Endothelial cell of umbilical vein (primary cell): ENCODE measurements at regions not wholly inside any gene's neighbourhood (a gene's known extent, or its start where the extent isn't known, plus 50 kb on each side); places are given as distances from the start of the nearest gene placed in this dataset.

Experiments used
- BruUV-seq: library from RNA; stranded (reverse); fragments of 400-500 nt; replicated peaks from 2 replicates; lab custom pipeline; 2021; lab: Mats Ljungman, UMichigan
- CTCF ChIA-PET: fragments of 300-600, 350-600 bp; sonication (Branson Sonifier 250); formaldehyde crosslinking; loops from one replicate; lab custom pipeline; 2021; ENCODE audit warnings: antibody characterized with exemption, inconsistent platforms; lab: Charles Lee
- POLR2A ChIA-PET: fragments of 300-600, 350-600 bp; sonication (Branson Sonifier 250); formaldehyde crosslinking; loops from one replicate; lab custom pipeline; 2021; ENCODE audit warnings: antibody characterized with exemption, inconsistent platforms; lab: Charles Lee
- DNase-seq: peaks from one replicate; pipeline ENCODE4 v3.0.0-alpha.2; 2011; ENCODE audit warnings: low read depth, low spot score
- FAIRE-seq: peaks from 2 replicates; lab custom pipeline; 2011; peaks lifted over from hg19 to GRCh38; lab: Jason Lieb, UNC
- H2AFZ ChIP-seq: 2 replicates; pipeline ENCODE4 v1.6.0; 2012; ENCODE audit warnings: low read depth, low read length, control low read depth, inconsistent platforms
- H3K27ac ChIP-seq: 2 replicates; pipeline ENCODE4 v1.5.1; 2011; ENCODE audit warnings: low read depth, mild to moderate bottlenecking, control low read depth, low read length, moderate library complexity; ENCODE audit not compliant: insufficient read depth
- H3K27me3 ChIP-seq, 2 experiments: 2 replicates each; pipeline versions ENCODE4 v1.6.0 to v1.6.1; 2011; ENCODE audit warnings: low read length in 2 of 2, mixed read lengths in 1 of 2; ENCODE audit not compliant: control insufficient read depth in 2 of 2, insufficient read depth in 2 of 2
- H3K36me3 ChIP-seq, 2 experiments: 2 replicates in 1 of 2; 3 replicates in 1 of 2; pipeline ENCODE4 v1.5.1; 2011; ENCODE audit warnings: low read length in 2 of 2, mild to moderate bottlenecking in 1 of 2, moderate library complexity in 1 of 2; ENCODE audit not compliant: control insufficient read depth in 2 of 2, insufficient read depth in 2 of 2; ENCODE audit errors: extremely low read depth in 1 of 2
- H3K4me1 ChIP-seq: 3 replicates; pipeline ENCODE4 v1.5.1; 2011; ENCODE audit warnings: mild to moderate bottlenecking, low read length; ENCODE audit not compliant: control insufficient read depth, insufficient read depth; ENCODE audit errors: extremely low read depth
- H3K4me2 ChIP-seq: 2 replicates; pipeline ENCODE4 v1.6.1; 2011; ENCODE audit warnings: low read length, control low read depth, mixed read lengths; ENCODE audit not compliant: insufficient read depth
- H3K4me3 ChIP-seq, 3 experiments: fragments of 200-600 bp in 1 of 3; sonication (generic), shearing (Covaris generic) in 1 of 3; replicated peaks in 1 of 3; 2 replicates each; pipeline ENCODE4 v1.5.1; 2011 to 2016; ENCODE audit warnings: control low read depth in 3 of 3, low read length in 3 of 3, mild to moderate bottlenecking in 2 of 3, inconsistent platforms in 1 of 3, low read depth in 1 of 3, moderate library complexity in 1 of 3; ENCODE audit not compliant: insufficient read depth in 1 of 3
- H3K79me2 ChIP-seq: 2 replicates; pipeline ENCODE4 v1.6.0; 2012; ENCODE audit warnings: low read length, inconsistent platforms; ENCODE audit not compliant: control insufficient read depth, insufficient read depth
- H3K9ac ChIP-seq: replicated peaks from 2 replicates; pipeline ENCODE3; 2011; ENCODE audit warnings: low read length, control low read depth; ENCODE audit not compliant: insufficient read depth; ENCODE audit errors: extremely low read depth
- H3K9me1 ChIP-seq: replicated peaks from 3 replicates; pipeline ENCODE4 v1.6.0; 2011; ENCODE audit warnings: mild to moderate bottlenecking, low read length; ENCODE audit not compliant: control insufficient read depth, insufficient read depth; ENCODE audit errors: extremely low read depth
- H3K9me3 ChIP-seq: replicated peaks from 2 replicates; pipeline ENCODE4 v1.5.1; 2012; ENCODE audit warnings: low read length, inconsistent platforms; ENCODE audit not compliant: control insufficient read depth, insufficient read depth
- H4K20me1 ChIP-seq: replicated peaks from 2 replicates; pipeline ENCODE3; 2011; ENCODE audit warnings: mild to moderate bottlenecking, low read length; ENCODE audit not compliant: control insufficient read depth, insufficient read depth; ENCODE audit errors: extremely low read depth
- CTCF ChIP-seq, 2 donors: IDR thresholded peaks; 1 replicate in 1 of 2; 2 replicates in 1 of 2; pipeline ENCODE4 v1.5.1; 2011; ENCODE audit warnings: low read length in 2 of 2, mild to moderate bottlenecking in 2 of 2, moderate library complexity in 2 of 2, control low read depth in 1 of 2, inconsistent platforms in 1 of 2, low read depth in 1 of 2; ENCODE audit not compliant: insufficient read depth in 1 of 2; ENCODE audit errors: extremely low read depth in 1 of 2
- EZH2 ChIP-seq: IDR thresholded peaks from 2 replicates; pipeline ENCODE4 v1.6.1; 2012; ENCODE audit warnings: borderline replicate concordance, low read depth, mild to moderate bottlenecking, moderate library complexity, low read length, inconsistent platforms; ENCODE audit not compliant: severe bottlenecking
- FOS ChIP-seq: IDR thresholded peaks from 2 replicates; pipeline ENCODE4 v1.6.1; 2011; ENCODE audit warnings: mild to moderate bottlenecking, low read length, moderate library complexity, borderline replicate concordance; ENCODE audit not compliant: insufficient read depth
- GATA2 ChIP-seq: IDR thresholded peaks from 2 replicates; pipeline ENCODE4 v1.7.0; 2011; ENCODE audit warnings: low read depth, mild to moderate bottlenecking, moderate library complexity, mixed read lengths, low read length; ENCODE audit not compliant: insufficient read length, insufficient read depth
- JUN ChIP-seq: IDR thresholded peaks from 2 replicates; pipeline ENCODE4 v1.6.1; 2011; ENCODE audit warnings: borderline replicate concordance, low read depth; ENCODE audit not compliant: insufficient read length, insufficient read depth
- MAX ChIP-seq: IDR thresholded peaks from 2 replicates; pipeline ENCODE4 v1.6.1; 2011; ENCODE audit not compliant: insufficient read depth, insufficient read length
- MYC ChIP-seq: IDR thresholded peaks from one replicate; pipeline ENCODE4 v1.6.1; 2011; ENCODE audit warnings: mild to moderate bottlenecking, low read depth, low read length
- POLR2A ChIP-seq: IDR thresholded peaks from 2 replicates; pipeline ENCODE4 v1.6.1; 2012; ENCODE audit warnings: low read depth, mild to moderate bottlenecking, control low read depth, low read length
- POLR2AphosphoS5 ChIP-seq: IDR thresholded peaks from 2 replicates; pipeline ENCODE4 v1.6.1; 2012; ENCODE audit warnings: low read depth, mild to moderate bottlenecking, control low read depth, low read length, moderate library complexity; ENCODE audit not compliant: insufficient read depth
- dilution Hi-C: fragments of 300-500 bp; cut with MboI; formaldehyde crosslinking; loops from one replicate; pipeline ENCODE4 v1.15.0; 2019; ENCODE audit warnings: low sequenced_read_pairs; ENCODE audit not compliant: extremely low pct_ligation_motif_present
- intact Hi-C: fragments of 100-400 bp; cut with micrococcal nuclease; formaldehyde crosslinking; loops from one replicate; pipeline ENCODE4 v1.10.0; 2022

GRCh38 chr2:6510532-6510931 is 355.2 kb downstream of the CMPK2 start:
- H3K4me2 ChIP-seq = no peak overlapping the region
- no peak for FAIRE-seq
- BruUV-seq = no TSS peak
- H4K20me1 ChIP-seq = no peaks in the 10 kb centered on the region
- ChIA-PET CTCF (no interaction called here), POLR2A (no interaction called here)
- dilution Hi-C loops (no loop called here), intact Hi-C loops (no loop called here)
- no peaks in the 10 kb centered on the region for H3K36me3 ChIP-seq
- no peak overlapping the region for H2AFZ ChIP-seq
- no peaks in the 10 kb centered on the region for H3K79me2 ChIP-seq
- H3K9ac ChIP-seq = no peak overlapping the region
- TF ChIP-seq POLR2A = no peak
- no peak for TF ChIP-seq CTCF (IDR thresholded peaks at IDR 0.05; ENCODE audit: extremely low read depth in 1 of 2, insufficient read depth in 1 of 2, low read depth in 1 of 2, low read length in 2 of 2)
- TF ChIP-seq GATA2 = no peak
- no peak for TF ChIP-seq MAX
- no peak for TF ChIP-seq EZH2
- TF ChIP-seq JUN = no peak
- H3K27me3 ChIP-seq = no peaks in the 10 kb centered on the region
- no peak for DNase-seq
- no peaks in the 10 kb centered on the region for H3K4me1 ChIP-seq
- H3K27ac ChIP-seq = no peak overlapping the region
- H3K9me3 ChIP-seq = peaks cover 2% of the 10 kb centered on the region
- H3K4me3 ChIP-seq = no peak overlapping the region
- H3K9me1 ChIP-seq = no peaks in the 10 kb centered on the region

GRCh38 chr2:6512589-6512988 is 353.1 kb downstream of the CMPK2 start:
- no peak for TF ChIP-seq FOS
- no peak for TF ChIP-seq JUN
- no peak for TF ChIP-seq CTCF (IDR thresholded peaks at IDR 0.05; ENCODE audit: extremely low read depth in 1 of 2, insufficient read depth in 1 of 2, low read depth in 1 of 2, low read length in 2 of 2)
- TF ChIP-seq GATA2 = no peak
- no peak for TF ChIP-seq MAX
- no peak for TF ChIP-seq POLR2AphosphoS5
- TF ChIP-seq MYC = no peak
- TF ChIP-seq EZH2 = no peak
- TF ChIP-seq POLR2A = no peak
- H4K20me1 ChIP-seq = no peaks in the 10 kb centered on the region
- no peaks in the 10 kb centered on the region for H3K4me1 ChIP-seq
- no peaks in the 10 kb centered on the region for H3K79me2 ChIP-seq
- intact Hi-C loops (no loop called here), dilution Hi-C loops (no loop called here)
- FAIRE-seq = no peak
- CTCF ChIA-PET = no interaction called here
- no peak overlapping the region for H3K9ac ChIP-seq
- POLR2A ChIA-PET = no interaction called here
- BruUV-seq = no TSS peak
- no peaks in the 10 kb centered on the region for H3K36me3 ChIP-seq
- H3K9me3 ChIP-seq = peaks cover 1% of the 10 kb centered on the region
- DNase-seq = no peak
- H3K27me3 ChIP-seq = no peaks in the 10 kb centered on the region
- no peak overlapping the region for H2AFZ ChIP-seq
- no peak overlapping the region for H3K4me2 ChIP-seq
- no peak overlapping the region for H3K27ac ChIP-seq
- H3K4me3 ChIP-seq = no peak overlapping the region
- H3K9me1 ChIP-seq = no peaks in the 10 kb centered on the region
